ENCODE measurements at regions not wholly inside any gene's neighbourhood (a gene's known extent, or its start where the extent isn't known, plus 50 kb on each side); places are given as distances from the start of the nearest gene placed in this dataset.
"Not testable (repeated sequence)": the region's sequence is repeated elsewhere in the genome, so short reads cannot be mapped to it uniquely, and the experiment has no call there.

DNA sequence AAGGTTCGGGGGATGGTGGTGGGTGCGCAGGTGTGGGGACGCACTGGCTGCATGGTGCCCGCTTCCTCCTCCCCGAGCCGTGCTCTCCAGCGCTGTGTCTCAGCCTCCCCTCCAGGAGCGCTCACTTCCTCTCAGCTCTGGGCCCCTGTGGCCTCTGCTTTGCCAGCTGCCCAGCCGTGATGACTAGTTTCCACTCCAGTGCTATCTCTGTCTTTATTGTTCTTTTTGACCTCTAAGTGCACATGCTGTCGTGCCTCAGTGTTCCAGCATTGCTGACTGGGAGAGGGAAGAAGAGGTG is 71.0 kb downstream of the NPIPB11 start:
- TF ChIP-seq, protein P1, sequence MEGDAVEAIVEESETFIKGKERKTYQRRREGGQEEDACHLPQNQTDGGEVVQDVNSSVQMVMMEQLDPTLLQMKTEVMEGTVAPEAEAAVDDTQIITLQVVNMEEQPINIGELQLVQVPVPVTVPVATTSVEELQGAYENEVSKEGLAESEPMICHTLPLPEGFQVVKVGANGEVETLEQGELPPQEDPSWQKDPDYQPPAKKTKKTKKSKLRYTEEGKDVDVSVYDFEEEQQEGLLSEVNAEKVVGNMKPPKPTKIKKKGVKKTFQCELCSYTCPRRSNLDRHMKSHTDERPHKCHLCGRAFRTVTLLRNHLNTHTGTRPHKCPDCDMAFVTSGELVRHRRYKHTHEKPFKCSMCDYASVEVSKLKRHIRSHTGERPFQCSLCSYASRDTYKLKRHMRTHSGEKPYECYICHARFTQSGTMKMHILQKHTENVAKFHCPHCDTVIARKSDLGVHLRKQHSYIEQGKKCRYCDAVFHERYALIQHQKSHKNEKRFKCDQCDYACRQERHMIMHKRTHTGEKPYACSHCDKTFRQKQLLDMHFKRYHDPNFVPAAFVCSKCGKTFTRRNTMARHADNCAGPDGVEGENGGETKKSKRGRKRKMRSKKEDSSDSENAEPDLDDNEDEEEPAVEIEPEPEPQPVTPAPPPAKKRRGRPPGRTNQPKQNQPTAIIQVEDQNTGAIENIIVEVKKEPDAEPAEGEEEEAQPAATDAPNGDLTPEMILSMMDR (IDR thresholded peaks at IDR 0.05), result not testable (repeated sequence)
- not testable (repeated sequence) for TF ChIP-seq POLR2A (IDR thresholded peaks at IDR 0.05)
